Parathyroid adenoma (tissue), 2 donors: ENCODE measurements at regions not wholly inside any gene's neighbourhood (a gene's known extent, or its start where the extent isn't known, plus 50 kb on each side); places are given as distances from the start of the nearest gene placed in this dataset.

Experiments
- H2AFZ ChIP-seq: fragments of 300-600 bp; sonication (generic); one replicate; pipeline ENCODE4 v1.7.0; 2017; ENCODE audit warnings: antibody characterized with exemption, mild to moderate bottlenecking
- H3K27ac ChIP-seq: fragments of 300-600 bp; sonication (generic); one replicate; pipeline ENCODE4 v1.7.0; 2017
- H3K27me3 ChIP-seq: fragments of 300-600 bp; sonication (generic); one replicate; pipeline ENCODE4 v1.7.0; 2017; ENCODE audit warnings: low read length; ENCODE audit not compliant: control insufficient read depth, insufficient read depth
- H3K36me3 ChIP-seq: fragments of 300-600 bp; sonication (generic); one replicate; pipeline ENCODE4 v1.7.0; 2017; ENCODE audit warnings: low read length; ENCODE audit not compliant: control insufficient read depth, insufficient read depth
- H3K4me1 ChIP-seq: fragments of 300-600 bp; sonication (generic); one replicate; pipeline ENCODE4 v1.7.0; 2017; ENCODE audit warnings: control low read depth
- H3K4me2 ChIP-seq: fragments of 300-600 bp; sonication (generic); one replicate; pipeline ENCODE4 v1.7.0; 2017; ENCODE audit warnings: low read length
- H3K4me3 ChIP-seq: fragments of 300-600 bp; sonication (generic); one replicate; pipeline ENCODE4 v1.7.0; 2017; ENCODE audit warnings: low read depth, low read length
- H3K79me2 ChIP-seq: fragments of 300-600 bp; sonication (generic); one replicate; pipeline ENCODE4 v1.7.0; 2017; ENCODE audit warnings: control low read depth
- H3K9ac ChIP-seq: fragments of 300-600 bp; sonication (generic); one replicate; pipeline ENCODE4 v1.7.0; 2017; ENCODE audit warnings: mild to moderate bottlenecking
- H3K9me3 ChIP-seq: fragments of 300-600 bp; sonication (generic); one replicate; pipeline ENCODE4 v1.7.0; 2017; ENCODE audit warnings: low read length; ENCODE audit not compliant: control insufficient read depth
- CTCF ChIP-seq: fragments of 300-600 bp; sonication (generic); IDR thresholded peaks from one replicate; pipeline ENCODE4 v1.7.0; 2017; ENCODE audit warnings: antibody characterized with exemption, mild to moderate bottlenecking
- donor health status: primary hyperparathyroidism.

- Histone ChIP-seq H3K4me3 (no peak overlapping the region), H3K79me2 (no peaks in the 10 kb centered on the region), H3K9me3 (no peaks in the 10 kb centered on the region), H3K4me2 (no peak overlapping the region), H3K27ac (no peak overlapping the region), H2AFZ (no peak overlapping the region), H3K27me3 (peaks cover 3% of the 10 kb centered on the region), H3K9ac (no peak overlapping the region), H3K36me3 (no peaks in the 10 kb centered on the region), H3K4me1 (no peaks in the 10 kb centered on the region)
- no peak for TF ChIP-seq CTCF
Observed at GRCh38 chr7:46137725-46138124, 216.7 kb upstream of the IGFBP3 start.

GRCh38 chr7:46135557-46135956, 214.5 kb upstream of the IGFBP3 start:
- H3K36me3 ChIP-seq, result no peaks in the 10 kb centered on the region
- H3K9me3 ChIP-seq, result no peaks in the 10 kb centered on the region

GRCh38 chr7:46134795-46135194, 213.7 kb upstream of the IGFBP3 start:
- H3K9ac ChIP-seq, result no peak overlapping the region
- H3K4me3 ChIP-seq, result no peak overlapping the region
- H3K9me3 ChIP-seq, result no peaks in the 10 kb centered on the region
- H3K27me3 ChIP-seq, result peaks cover 3% of the 10 kb centered on the region
- no peak overlapping the region for H3K27ac ChIP-seq
- H3K36me3 ChIP-seq, result no peaks in the 10 kb centered on the region
- H3K79me2 ChIP-seq, result no peaks in the 10 kb centered on the region
- no peak for TF ChIP-seq CTCF
- H3K4me2 ChIP-seq, result no peak overlapping the region
- H3K4me1 ChIP-seq, result no peaks in the 10 kb centered on the region
- no peak overlapping the region for H2AFZ ChIP-seq

More at GRCh38 chr7:46135557-46135956, 214.5 kb upstream of the IGFBP3 start:
- Histone ChIP-seq H3K4me2 (no peak overlapping the region), H3K79me2 (no peaks in the 10 kb centered on the region), H3K9ac (no peak overlapping the region), H2AFZ (no peak overlapping the region), H3K27me3 (peaks cover 3% of the 10 kb centered on the region), H3K4me3 (no peak overlapping the region), H3K4me1 (no peaks in the 10 kb centered on the region), H3K27ac (no peak overlapping the region)
- no peak for TF ChIP-seq CTCF

- no peak overlapping the region for H3K9ac ChIP-seq
- peaks cover 3% of the 10 kb centered on the region for H3K27me3 ChIP-seq
- H3K4me3 ChIP-seq, result no peak overlapping the region
- no peak overlapping the region for H3K27ac ChIP-seq
- no peaks in the 10 kb centered on the region for H3K36me3 ChIP-seq
- no peaks in the 10 kb centered on the region for H3K9me3 ChIP-seq
- no peaks in the 10 kb centered on the region for H3K79me2 ChIP-seq
- TF ChIP-seq CTCF, result no peak
- no peaks in the 10 kb centered on the region for H3K4me1 ChIP-seq
- no peak overlapping the region for H3K4me2 ChIP-seq
- no peak overlapping the region for H2AFZ ChIP-seq
Observed at GRCh38 chr7:46134385-46134784, 213.3 kb upstream of the IGFBP3 start.

- Histone ChIP-seq H3K36me3 (no peaks in the 10 kb centered on the region), H3K27me3 (peaks cover 3% of the 10 kb centered on the region)
- TF ChIP-seq CTCF, result no peak
Observed at GRCh38 chr7:46133751-46134150, 212.7 kb upstream of the IGFBP3 start.

More at GRCh38 chr7:46133751-46134150, 212.7 kb upstream of the IGFBP3 start:
- no peaks in the 10 kb centered on the region for H3K4me1 ChIP-seq
- no peak overlapping the region for H2AFZ ChIP-seq
- H3K4me2 ChIP-seq, result no peak overlapping the region
- no peaks in the 10 kb centered on the region for H3K79me2 ChIP-seq
- H3K4me3 ChIP-seq, result no peak overlapping the region
- H3K9me3 ChIP-seq, result no peaks in the 10 kb centered on the region
- no peak overlapping the region for H3K9ac ChIP-seq
- no peak overlapping the region for H3K27ac ChIP-seq
